Sciatic nerve (tissue), 2 donors: ENCODE measurements at regions not wholly inside any gene's neighbourhood (a gene's known extent, or its start where the extent isn't known, plus 50 kb on each side); places are given as distances from the start of the nearest gene placed in this dataset.
"Not testable (repeated sequence)": the region's sequence is repeated elsewhere in the genome, so short reads cannot be mapped to it uniquely, and the experiment has no call there.

Source experiments
- ATAC-seq: fragments of 200-7000 bp; cut with Tn5 transposase; one replicate; pipeline ENCODE4 v1.9.1; 2020; ENCODE audit warnings: mild to moderate bottlenecking, moderate library complexity
- DNase-seq: peaks from one replicate; pipeline ENCODE4 v3.0.0-alpha.2; 2020; ENCODE audit warnings: low spot score
- intact Hi-C: fragments of 100-400 bp; cut with DNase I; formaldehyde crosslinking; loops from one replicate; pipeline ENCODE4 v1.14.2; 2022
- donor health status: DM: no; HTN: no; CAD: no.
- donor health status: DM: no; HTN: no; CAD: no.

GRCh38 chrX:115906276-115906675 is 264.3 kb upstream of the AGTR2 start:
- intact Hi-C loops: no loop called here
- ATAC-seq: no peak

GRCh38 chrX:115906881-115907280 is 263.7 kb upstream of the AGTR2 start:
- intact Hi-C loops: no loop called here
- DNase-seq: no peak

More at GRCh38 chrX:115906276-115906675, 264.3 kb upstream of the AGTR2 start:
- no peak for DNase-seq

GRCh38 chrX:115909017-115909416 is 261.5 kb upstream of the AGTR2 start:
- no peak for ATAC-seq
- DNase-seq: no peak
- intact Hi-C loops: no loop called here

More at GRCh38 chrX:115906881-115907280, 263.7 kb upstream of the AGTR2 start:
- no peak for ATAC-seq

- no peak for ATAC-seq
- intact Hi-C loops: no loop called here
Observed at GRCh38 chrX:115911967-115912366, 258.6 kb upstream of the AGTR2 start.

GRCh38 chrX:115912372-115912897 is 258.1 kb upstream of the AGTR2 start:
- no peak for ATAC-seq
- intact Hi-C loops: no loop called here

More at GRCh38 chrX:115911967-115912366, 258.6 kb upstream of the AGTR2 start:
- DNase-seq: no peak

GRCh38 chrX:115913575-115913974 is 257.0 kb upstream of the AGTR2 start:
- intact Hi-C loops: no loop called here
- no peak for ATAC-seq
- DNase-seq: no peak

More at GRCh38 chrX:115912372-115912897, 258.1 kb upstream of the AGTR2 start:
- no peak for DNase-seq

GRCh38 chrX:115915625-115916024 is 254.9 kb upstream of the AGTR2 start:
- intact Hi-C loops, ATAC-seq, DNase-seq: not testable (repeated sequence)

- DNase-seq: no peak
- no peak for ATAC-seq
- intact Hi-C loops: no loop called here
Observed at GRCh38 chrX:115929480-115929879, 241.1 kb upstream of the AGTR2 start.

GRCh38 chrX:115936008-115936407 is 234.5 kb upstream of the AGTR2 start:
- no peak for ATAC-seq
- intact Hi-C loops: no loop called here
- no peak for DNase-seq

GRCh38 chrX:115939070-115939469 is 231.5 kb upstream of the AGTR2 start:
- intact Hi-C loops: no loop called here
- DNase-seq (no peak), ATAC-seq (no peak)

GRCh38 chrX:115939636-115940160 is 230.8 kb upstream of the AGTR2 start:
- ATAC-seq (no peak), DNase-seq (no peak)
- intact Hi-C loops: no loop called here

GRCh38 chrX:115940348-115940747 is 230.2 kb upstream of the AGTR2 start:
- intact Hi-C loops: no loop called here
- ATAC-seq (peak; percentile 15), DNase-seq (no peak)

- peak; percentile 98 for ATAC-seq
Observed at GRCh38 chrX:115940888-115941332, 229.6 kb upstream of the AGTR2 start.

GRCh38 chrX:115941388-115941787 is 229.2 kb upstream of the AGTR2 start:
- ATAC-seq (no peak), DNase-seq (no peak)
- intact Hi-C loops: no loop called here

More at GRCh38 chrX:115940888-115941332, 229.6 kb upstream of the AGTR2 start:
- intact Hi-C loops: no loop called here
- DNase-seq: peak; percentile 90

- DNase-seq: no peak
- intact Hi-C loops: no loop called here
- no peak for ATAC-seq
Observed at GRCh38 chrX:115946059-115946458, 224.5 kb upstream of the AGTR2 start.

- DNase-seq (no peak), ATAC-seq (no peak)
- intact Hi-C loops: no loop called here
Observed at GRCh38 chrX:115948018-115948923, 222.3 kb upstream of the AGTR2 start.

GRCh38 chrX:115949900-115950822 is 220.4 kb upstream of the AGTR2 start:
- peak; percentile 85 for ATAC-seq
- intact Hi-C loops: no loop called here
- DNase-seq: peak; percentile 81

- DNase-seq (no peak), ATAC-seq (no peak)
- intact Hi-C loops: no loop called here
Observed at GRCh38 chrX:115952417-115953092, 218.0 kb upstream of the AGTR2 start.
